ENCODE measurements at regions not wholly inside any gene's neighbourhood (a gene's known extent, or its start where the extent isn't known, plus 50 kb on each side); places are given as distances from the start of the nearest gene placed in this dataset.

DNA sequence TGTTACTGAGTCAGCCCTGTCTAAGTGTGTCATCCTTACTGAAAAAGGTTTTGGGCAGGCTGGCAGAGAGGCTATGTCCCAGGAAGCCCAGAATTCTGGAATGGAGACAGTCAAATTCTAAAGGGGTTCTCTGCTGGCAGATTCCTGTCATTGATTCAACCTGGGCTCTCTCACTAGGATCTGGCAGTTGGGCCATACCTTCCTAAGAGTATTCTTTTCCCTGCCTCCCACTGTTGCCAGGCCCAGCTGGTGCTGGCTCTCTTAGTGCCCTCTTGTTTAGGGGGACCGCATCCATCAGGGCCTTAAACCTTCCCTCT lies 85.0 kb upstream of the EGLN3 start:
- no peaks in the 10 kb centered on the region for H3K9me3 ChIP-seq (replicated peaks; ENCODE audit: control insufficient read depth, insufficient read depth, low read length)
- no peak for TF ChIP-seq POLR2AphosphoS5 (IDR thresholded peaks at IDR 0.05; ENCODE audit: insufficient read depth, low read depth, low read length)
- TF ChIP-seq POLR2A (IDR thresholded peaks at IDR 0.05; ENCODE audit: low read depth, low read length): no peak
- TF ChIP-seq CTCF (IDR thresholded peaks at IDR 0.05; ENCODE audit: extremely low read depth in 1 of 2, insufficient read depth in 1 of 2, low read depth in 1 of 2, low read length in 2 of 2): no peak
- FAIRE-seq (no peak), DNase-seq (ENCODE audit: low read depth, low spot score) (no peak)
- no peaks in the 10 kb centered on the region for H3K9me1 ChIP-seq (replicated peaks; ENCODE audit: control insufficient read depth, extremely low read depth, insufficient read depth, low read length)
- no peak overlapping the region for H3K4me2 ChIP-seq (ENCODE audit: insufficient read depth, low read length)
- no peaks in the 10 kb centered on the region for H4K20me1 ChIP-seq (replicated peaks; ENCODE audit: control insufficient read depth, extremely low read depth, insufficient read depth, low read length)
- H3K27ac ChIP-seq (ENCODE audit: insufficient read depth, low read depth, low read length): no peak overlapping the region
- ChIA-PET CTCF (interaction anchor here (1.1 to 1.5 kb wide), 2 partner anchors 12 to 187 kb away, joined by 3 to 4 read pairs; no protein-coding TSS in a partner anchor), POLR2A (no interaction called here)
- H3K36me3 ChIP-seq (ENCODE audit: control insufficient read depth in 2 of 2, extremely low read depth in 1 of 2, insufficient read depth in 2 of 2, low read length in 2 of 2): no peaks in the 10 kb centered on the region
- no peaks in the 10 kb centered on the region for H3K4me1 ChIP-seq (ENCODE audit: control insufficient read depth, extremely low read depth, insufficient read depth, low read length)
- no peak overlapping the region for H2AFZ ChIP-seq (ENCODE audit: low read depth, low read length)
- BruUV-seq (replicated peaks): no TSS peak
- intact Hi-C loops (cut with micrococcal nuclease) (no loop called here), dilution Hi-C loops (cut with MboI; ENCODE audit: extremely low pct_ligation_motif_present, low sequenced_read_pairs) (no loop called here)
- H3K9ac ChIP-seq (replicated peaks; ENCODE audit: extremely low read depth, insufficient read depth, low read length): no peak overlapping the region
- H3K4me3 ChIP-seq (replicated peaks in 1 of 3; ENCODE audit: insufficient read depth in 1 of 3, low read depth in 1 of 3, low read length in 3 of 3): no peak overlapping the region
- peaks cover 0 to 3% of the 10 kb centered on the region in 2 experiments for H3K27me3 ChIP-seq (ENCODE audit: control insufficient read depth in 2 of 2, insufficient read depth in 2 of 2, low read length in 2 of 2)
- no peaks in the 10 kb centered on the region for H3K79me2 ChIP-seq (ENCODE audit: control insufficient read depth, insufficient read depth, low read length)

DNA sequence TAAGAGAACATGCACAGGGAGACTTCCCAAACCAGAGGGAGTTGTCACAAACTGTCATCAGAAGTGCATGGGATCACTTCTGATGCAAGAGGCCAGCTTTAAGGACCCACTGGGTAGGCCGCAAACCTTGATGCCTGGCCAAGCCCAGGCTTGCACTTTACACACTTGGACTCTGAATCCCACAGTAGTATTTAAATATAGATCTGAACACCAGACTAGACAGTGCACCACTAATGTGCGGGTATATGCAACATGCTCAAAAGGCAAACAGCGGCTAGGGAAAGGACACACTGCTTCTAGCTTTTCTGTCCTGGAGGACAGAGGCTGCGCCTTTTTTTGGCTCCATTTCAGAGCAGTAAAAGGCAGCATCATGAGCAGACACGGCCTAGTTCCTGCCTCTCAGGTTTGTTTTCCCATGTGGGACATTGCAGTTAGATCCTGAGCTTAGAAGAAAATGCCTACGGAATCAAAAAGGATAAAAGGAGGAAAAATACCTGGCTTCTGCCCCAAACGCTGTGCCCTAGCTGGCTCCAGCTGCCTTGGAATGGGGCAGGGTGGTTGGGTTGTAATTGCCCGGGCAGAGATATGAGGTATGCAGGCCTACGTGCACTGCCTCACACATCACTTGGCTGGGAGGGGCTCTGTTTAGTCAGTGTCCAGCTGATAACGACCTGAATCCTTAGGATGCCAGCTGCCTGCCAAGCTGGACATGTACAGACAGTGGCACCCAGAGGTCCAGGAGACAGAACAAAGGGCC lies 84.5 kb upstream of the EGLN3 start:
- Histone ChIP-seq H3K79me2 (ENCODE audit: control insufficient read depth, insufficient read depth, low read length) (no peaks in the 10 kb centered on the region), H3K9me1 (replicated peaks; ENCODE audit: control insufficient read depth, extremely low read depth, insufficient read depth, low read length) (no peaks in the 10 kb centered on the region), H3K27me3 (ENCODE audit: control insufficient read depth in 2 of 2, insufficient read depth in 2 of 2, low read length in 2 of 2) (peaks cover 0 to 3% of the 10 kb centered on the region in 2 experiments), H3K4me1 (ENCODE audit: control insufficient read depth, extremely low read depth, insufficient read depth, low read length) (no peaks in the 10 kb centered on the region), H3K9ac (replicated peaks; ENCODE audit: extremely low read depth, insufficient read depth, low read length) (no peak overlapping the region), H3K4me2 (ENCODE audit: insufficient read depth, low read length) (no peak overlapping the region), H2AFZ (ENCODE audit: low read depth, low read length) (no peak overlapping the region), H3K9me3 (replicated peaks; ENCODE audit: control insufficient read depth, insufficient read depth, low read length) (no peaks in the 10 kb centered on the region), H3K27ac (ENCODE audit: insufficient read depth, low read depth, low read length) (no peak overlapping the region), H3K36me3 (ENCODE audit: control insufficient read depth in 2 of 2, extremely low read depth in 1 of 2, insufficient read depth in 2 of 2, low read length in 2 of 2) (no peaks in the 10 kb centered on the region), H4K20me1 (replicated peaks; ENCODE audit: control insufficient read depth, extremely low read depth, insufficient read depth, low read length) (no peaks in the 10 kb centered on the region), H3K4me3 (replicated peaks in 1 of 3; ENCODE audit: insufficient read depth in 1 of 3, low read depth in 1 of 3, low read length in 3 of 3) (no peak overlapping the region)
- ChIA-PET CTCF (no interaction called here), POLR2A (no interaction called here)
- intact Hi-C loops (cut with micrococcal nuclease) (no loop called here), dilution Hi-C loops (cut with MboI; ENCODE audit: extremely low pct_ligation_motif_present, low sequenced_read_pairs) (no loop called here)
- BruUV-seq (replicated peaks): no TSS peak
- DNase-seq (ENCODE audit: low read depth, low spot score) (no peak), FAIRE-seq (no peak)
- no peak for TF ChIP-seq GATA2 (IDR thresholded peaks at IDR 0.05; ENCODE audit: insufficient read depth, insufficient read length, low read depth, low read length)
- TF ChIP-seq CTCF (IDR thresholded peaks at IDR 0.05; ENCODE audit: extremely low read depth in 1 of 2, insufficient read depth in 1 of 2, low read depth in 1 of 2, low read length in 2 of 2): no peak
- no peak for TF ChIP-seq FOS (IDR thresholded peaks at IDR 0.05; ENCODE audit: borderline replicate concordance, insufficient read depth, low read length)
- TF ChIP-seq POLR2AphosphoS5 (IDR thresholded peaks at IDR 0.05; ENCODE audit: insufficient read depth, low read depth, low read length): no peak
- no peak for TF ChIP-seq POLR2A (IDR thresholded peaks at IDR 0.05; ENCODE audit: low read depth, low read length)
- no peak for TF ChIP-seq MAX (IDR thresholded peaks at IDR 0.05; ENCODE audit: insufficient read depth, insufficient read length)
- no peak for TF ChIP-seq EZH2 (IDR thresholded peaks at IDR 0.05; ENCODE audit: borderline replicate concordance, low read depth, low read length, severe bottlenecking)
- no peak for TF ChIP-seq JUN (IDR thresholded peaks at IDR 0.05; ENCODE audit: borderline replicate concordance, insufficient read depth, insufficient read length, low read depth)
- no peak for TF ChIP-seq MYC (IDR thresholded peaks at IDR 0.05; ENCODE audit: low read depth, low read length)

Data from endothelial cell of umbilical vein (primary cell).